Calu3 (cell line): ENCODE measurements at regions not wholly inside any gene's neighbourhood (a gene's known extent, or its start where the extent isn't known, plus 50 kb on each side); places are given as distances from the start of the nearest gene placed in this dataset.

Experiments
- BruUV-seq: library from RNA; stranded (reverse); fragments of 400-500 nt; replicated peaks from 2 replicates; lab custom pipeline; 2021; lab: Mats Ljungman, UMichigan
- CTCF ChIA-PET: fragments of 300-600 bp; sonication (Branson Sonifier 250); formaldehyde crosslinking; loops from one replicate; lab custom pipeline; 2022; ENCODE audit warnings: antibody characterized with exemption; lab: Charles Lee
- DNase-seq: peaks from one replicate; pipeline ENCODE4 v3.0.0; 2022
- H3K27ac Mint-ChIP-seq: one replicate; pipeline ENCODE4 v1.8.0; 2022; ENCODE audit warnings: mixed read lengths; ENCODE audit not compliant: unreplicated experiment
- H3K27me3 Mint-ChIP-seq: one replicate; pipeline ENCODE4 v1.8.0; 2022; ENCODE audit warnings: mixed read lengths; ENCODE audit not compliant: unreplicated experiment
- H3K36me3 Mint-ChIP-seq: one replicate; pipeline ENCODE4 v1.8.0; 2022; ENCODE audit warnings: mild to moderate bottlenecking, moderate library complexity, mixed read lengths; ENCODE audit not compliant: insufficient read depth, unreplicated experiment
- H3K4me1 Mint-ChIP-seq: one replicate; pipeline ENCODE4 v1.8.0; 2022; ENCODE audit warnings: mild to moderate bottlenecking, low read depth, mixed read lengths; ENCODE audit not compliant: unreplicated experiment
- H3K4me3 Mint-ChIP-seq: one replicate; pipeline ENCODE4 v1.8.0; 2022; ENCODE audit warnings: mild to moderate bottlenecking, low read depth, moderate library complexity, mixed read lengths; ENCODE audit not compliant: unreplicated experiment
- H3K9me3 Mint-ChIP-seq: one replicate; pipeline ENCODE4 v1.8.0; 2022; ENCODE audit warnings: low read depth, mixed read lengths; ENCODE audit not compliant: unreplicated experiment
- CTCF ChIP-seq: fragments of 200-600 bp; IDR thresholded peaks from one replicate; pipeline ENCODE4 v1.8.0; 2022; ENCODE audit warnings: antibody characterized with exemption; ENCODE audit not compliant: unreplicated experiment
- intact Hi-C: fragments of 100-400 bp; cut with micrococcal nuclease; formaldehyde crosslinking; loops from one replicate; pipeline ENCODE4 v1.10.0; 2022; ENCODE audit not compliant: unreplicated experiment

DNA sequence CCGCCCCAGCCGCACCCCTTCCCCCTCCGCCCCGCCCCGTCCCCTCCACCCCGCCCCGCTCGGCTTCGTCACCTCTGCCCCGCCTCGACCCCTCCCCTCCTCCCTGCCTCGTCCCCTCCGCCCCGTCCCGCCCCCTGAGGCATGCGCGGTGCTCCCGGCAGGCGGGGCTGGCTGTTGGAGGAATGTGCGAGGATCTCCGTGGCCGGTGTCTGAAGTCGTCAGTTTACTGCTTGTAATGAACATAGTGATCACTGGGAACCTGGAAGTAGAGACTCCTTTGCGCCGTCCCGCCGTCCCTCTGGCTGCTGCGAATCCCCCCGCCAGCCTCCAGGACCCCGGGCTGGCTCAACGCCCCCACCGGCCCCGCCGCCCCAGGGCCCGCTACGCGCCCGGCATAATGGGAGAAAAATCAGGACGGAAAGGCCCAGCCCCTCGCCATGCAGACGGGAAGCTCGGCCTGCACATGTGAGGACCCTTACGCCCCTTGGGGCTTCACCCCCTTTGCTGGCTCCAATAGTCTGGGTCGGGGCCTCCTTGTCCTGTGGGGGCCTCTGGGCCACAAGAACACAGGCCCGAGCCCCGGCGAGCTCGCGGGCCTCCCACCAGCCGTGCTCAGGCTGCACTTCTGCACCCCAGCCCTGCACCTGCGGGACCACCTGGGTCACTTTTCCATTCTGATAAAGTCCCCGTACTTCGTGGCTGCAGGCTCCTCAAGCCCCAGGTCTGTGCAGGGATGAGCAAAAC, 743.1 kb downstream of the KCNJ18 start:
- Mint-ChIP-seq H3K4me3 (no peak overlapping the region), H3K36me3 (no peaks in the 10 kb centered on the region), H3K9me3 (peaks cover 11% of the 10 kb centered on the region), H3K27me3 (no peaks in the 10 kb centered on the region), H3K27ac (no peak overlapping the region), H3K4me1 (no peaks in the 10 kb centered on the region)
- intact Hi-C loops: no loop called here
- no TSS peak for BruUV-seq
- no peak for DNase-seq
- CTCF ChIA-PET: no interaction called here
- no peak for TF ChIP-seq CTCF

DNA sequence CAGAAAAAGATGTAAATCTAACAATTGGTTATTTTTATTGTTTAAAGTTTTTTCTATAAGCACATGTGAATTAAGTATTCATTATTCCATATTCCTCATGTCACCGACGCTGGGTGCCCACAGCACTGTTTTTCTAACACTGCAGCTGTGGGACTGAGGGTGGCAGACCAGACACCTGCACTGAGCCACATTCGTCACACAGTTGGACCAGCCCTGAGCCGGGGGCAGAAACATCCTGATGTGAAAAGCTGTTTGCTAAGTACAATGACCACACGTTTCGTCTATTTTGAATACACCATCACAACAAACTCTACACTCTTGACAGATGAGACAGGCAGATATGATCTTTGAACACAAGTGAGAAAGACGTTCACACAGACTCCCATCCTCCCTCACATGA, 749.5 kb downstream of the KCNJ18 start:
- intact Hi-C loops: no loop called here
- no peaks in the 10 kb centered on the region for H3K36me3 Mint-ChIP-seq
- CTCF ChIA-PET: no interaction called here
- TF ChIP-seq CTCF: no peak
- no TSS peak for BruUV-seq
- H3K4me1 Mint-ChIP-seq: no peaks in the 10 kb centered on the region
- peaks cover 9% of the 10 kb centered on the region for H3K9me3 Mint-ChIP-seq
- no peak overlapping the region for H3K27ac Mint-ChIP-seq
- no peak overlapping the region for H3K4me3 Mint-ChIP-seq
- DNase-seq: no peak
- H3K27me3 Mint-ChIP-seq: no peaks in the 10 kb centered on the region

DNA sequence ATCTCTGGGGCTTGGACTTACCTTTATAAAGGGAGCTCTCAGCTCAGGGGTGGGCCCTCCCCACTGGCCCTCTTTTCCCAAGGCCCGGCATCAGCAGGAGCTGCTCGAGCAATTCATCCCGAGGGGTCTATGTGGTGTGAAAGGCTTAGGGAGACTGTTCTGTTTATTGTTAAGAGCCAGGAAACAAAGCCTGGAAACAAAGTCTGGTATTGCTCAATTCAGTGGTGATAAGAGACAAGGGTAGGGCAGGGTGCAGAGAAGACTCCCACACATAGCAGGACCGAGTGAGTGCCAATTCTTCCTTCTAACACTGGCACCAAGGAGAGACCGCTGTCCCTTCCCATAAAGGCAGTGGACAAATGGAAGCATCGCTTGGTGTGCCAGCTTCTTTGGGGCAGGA, 750.7 kb downstream of the KCNJ18 start:
- Mint-ChIP-seq H3K27me3 (no peaks in the 10 kb centered on the region), H3K36me3 (no peaks in the 10 kb centered on the region), H3K27ac (no peak overlapping the region), H3K4me3 (no peak overlapping the region), H3K4me1 (no peaks in the 10 kb centered on the region), H3K9me3 (peaks cover 2% of the 10 kb centered on the region)
- CTCF ChIA-PET: no interaction called here
- no peak for DNase-seq
- intact Hi-C loops: no loop called here
- BruUV-seq: no TSS peak
- TF ChIP-seq CTCF: no peak

DNA sequence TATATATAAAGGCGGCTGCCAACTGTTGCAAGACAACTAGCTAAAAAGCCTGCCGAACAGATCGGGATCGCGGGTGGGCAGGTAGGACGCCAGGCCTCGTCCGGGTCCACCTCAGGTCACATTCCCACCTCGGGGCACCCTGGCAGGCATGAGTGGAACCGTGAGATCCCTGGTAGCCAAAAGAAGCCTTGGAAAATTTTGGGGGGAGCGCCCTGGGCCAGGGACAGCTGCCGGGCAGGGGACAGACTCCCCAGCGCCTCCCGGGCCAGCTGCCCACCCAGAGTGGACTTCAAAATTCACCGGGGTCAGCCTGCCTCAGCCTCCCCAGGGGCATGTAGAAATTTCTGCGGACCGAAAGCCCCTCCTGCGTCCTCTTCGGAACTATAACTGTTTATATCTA, 760.9 kb downstream of the KCNJ18 start:
- H3K27me3 Mint-ChIP-seq: no peaks in the 10 kb centered on the region
- H3K27ac Mint-ChIP-seq: no peak overlapping the region
- peaks cover 6% of the 10 kb centered on the region for H3K9me3 Mint-ChIP-seq
- CTCF ChIA-PET: no interaction called here
- TF ChIP-seq CTCF: no peak
- H3K4me3 Mint-ChIP-seq: no peak overlapping the region
- H3K4me1 Mint-ChIP-seq: no peaks in the 10 kb centered on the region
- no TSS peak for BruUV-seq
- no peak for DNase-seq
- H3K36me3 Mint-ChIP-seq: no peaks in the 10 kb centered on the region
- intact Hi-C loops: no loop called here
